NCI-H2171 treated with DMSO at 0.1 percent for 48 hours (cell line): ENCODE measurements at regions not wholly inside any gene's neighbourhood (a gene's known extent, or its start where the extent isn't known, plus 50 kb on each side); places are given as distances from the start of the nearest gene placed in this dataset.

Experiments used
- DNase-seq: peaks from one replicate; lab custom pipeline; 2025; lab: John Stamatoyannopoulos, UW

- no peak for DNase-seq
Observed at GRCh38 chr3:74351213-74351612, 263.2 kb downstream of the CNTN3 start.

- no peak for DNase-seq
Observed at GRCh38 chr3:74349015-74349414, 265.4 kb downstream of the CNTN3 start.

- no peak for DNase-seq
Observed at GRCh38 chr3:74347563-74348268, 266.7 kb downstream of the CNTN3 start.

- DNase-seq = no peak
Observed at GRCh38 chr3:74346896-74347295, 267.6 kb downstream of the CNTN3 start.

GRCh38 chr3:74345701-74346100 lies 268.8 kb downstream of the CNTN3 start:
- no peak for DNase-seq

GRCh38 chr3:74344865-74345440 lies 269.5 kb downstream of the CNTN3 start:
- DNase-seq = no peak

- no peak for DNase-seq
Observed at GRCh38 chr3:74343391-74343790, 271.1 kb downstream of the CNTN3 start.

GRCh38 chr3:74338998-74339397 lies 275.5 kb downstream of the CNTN3 start:
- DNase-seq = no peak

GRCh38 chr3:74332165-74332564 lies 282.3 kb downstream of the CNTN3 start:
- DNase-seq = no peak

- no peak for DNase-seq
Observed at GRCh38 chr3:74331711-74332110, 282.7 kb downstream of the CNTN3 start.

- DNase-seq = no peak
Observed at GRCh38 chr3:74329096-74329495, 285.4 kb downstream of the CNTN3 start.

GRCh38 chr3:74328435-74328834 lies 286.0 kb downstream of the CNTN3 start:
- no peak for DNase-seq

GRCh38 chr3:74315291-74315690 lies 299.2 kb downstream of the CNTN3 start:
- DNase-seq = no peak

GRCh38 chr3:74314696-74315095 lies 299.8 kb downstream of the CNTN3 start:
- no peak for DNase-seq

- no peak for DNase-seq
Observed at GRCh38 chr3:74309716-74310115, 304.7 kb downstream of the CNTN3 start.

GRCh38 chr3:74304424-74304823 lies 310.0 kb downstream of the CNTN3 start:
- no peak for DNase-seq

- no peak for DNase-seq
Observed at GRCh38 chr3:74303711-74304110, 310.7 kb downstream of the CNTN3 start.

GRCh38 chr3:74302969-74303368 lies 311.5 kb downstream of the CNTN3 start:
- DNase-seq = no peak

- DNase-seq = no peak
Observed at GRCh38 chr3:74302281-74302680, 312.2 kb downstream of the CNTN3 start.

- DNase-seq = no peak
Observed at GRCh38 chr3:74301056-74301455, 313.4 kb downstream of the CNTN3 start.

GRCh38 chr3:74295479-74295878 lies 319.0 kb downstream of the CNTN3 start:
- no peak for DNase-seq

GRCh38 chr3:74288761-74289160 lies 325.7 kb downstream of the CNTN3 start:
- no peak for DNase-seq

- no peak for DNase-seq
Observed at GRCh38 chr3:74287557-74287956, 326.9 kb downstream of the CNTN3 start.

GRCh38 chr3:74282202-74282601 lies 332.3 kb downstream of the CNTN3 start:
- no peak for DNase-seq
